ENCODE measurements at regions not wholly inside any gene's neighbourhood (a gene's known extent, or its start where the extent isn't known, plus 50 kb on each side); places are given as distances from the start of the nearest gene placed in this dataset.

DNA sequence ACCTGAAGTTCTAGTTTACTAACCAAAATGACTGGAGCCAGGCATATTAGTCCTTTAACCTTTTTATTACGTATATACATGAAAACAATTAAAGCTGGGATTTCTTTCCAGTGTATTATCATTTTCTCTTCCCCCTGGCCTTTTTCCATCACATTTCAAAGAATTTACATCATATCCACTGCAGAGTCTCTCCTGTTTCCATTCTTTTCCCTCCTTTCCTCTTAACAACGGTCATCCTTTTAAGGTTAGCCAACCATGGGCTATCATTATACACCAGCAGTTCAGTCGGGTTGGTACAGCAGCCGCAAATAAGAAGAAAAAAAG is 104.6 kb downstream of the TFAP2A start:
- no peak for TF ChIP-seq POLR2A (IDR thresholded peaks at IDR 0.05; ENCODE audit: borderline replicate concordance, extremely low read depth, insufficient read depth, insufficient read length)
- no peak for TF ChIP-seq POLR2AphosphoS5 (IDR thresholded peaks at IDR 0.05; ENCODE audit: low read depth, low read length)
- TF ChIP-seq, protein P1, sequence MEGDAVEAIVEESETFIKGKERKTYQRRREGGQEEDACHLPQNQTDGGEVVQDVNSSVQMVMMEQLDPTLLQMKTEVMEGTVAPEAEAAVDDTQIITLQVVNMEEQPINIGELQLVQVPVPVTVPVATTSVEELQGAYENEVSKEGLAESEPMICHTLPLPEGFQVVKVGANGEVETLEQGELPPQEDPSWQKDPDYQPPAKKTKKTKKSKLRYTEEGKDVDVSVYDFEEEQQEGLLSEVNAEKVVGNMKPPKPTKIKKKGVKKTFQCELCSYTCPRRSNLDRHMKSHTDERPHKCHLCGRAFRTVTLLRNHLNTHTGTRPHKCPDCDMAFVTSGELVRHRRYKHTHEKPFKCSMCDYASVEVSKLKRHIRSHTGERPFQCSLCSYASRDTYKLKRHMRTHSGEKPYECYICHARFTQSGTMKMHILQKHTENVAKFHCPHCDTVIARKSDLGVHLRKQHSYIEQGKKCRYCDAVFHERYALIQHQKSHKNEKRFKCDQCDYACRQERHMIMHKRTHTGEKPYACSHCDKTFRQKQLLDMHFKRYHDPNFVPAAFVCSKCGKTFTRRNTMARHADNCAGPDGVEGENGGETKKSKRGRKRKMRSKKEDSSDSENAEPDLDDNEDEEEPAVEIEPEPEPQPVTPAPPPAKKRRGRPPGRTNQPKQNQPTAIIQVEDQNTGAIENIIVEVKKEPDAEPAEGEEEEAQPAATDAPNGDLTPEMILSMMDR (IDR thresholded peaks at IDR 0.05 in 2 of 3, conservative IDR thresholded peaks at IDR 0.05 in 1 of 3; ENCODE audit: borderline replicate concordance in 1 of 3, insufficient read depth in 1 of 3, low read depth in 2 of 3, low read length in 2 of 3): no peak
- TF ChIP-seq, protein P2, sequence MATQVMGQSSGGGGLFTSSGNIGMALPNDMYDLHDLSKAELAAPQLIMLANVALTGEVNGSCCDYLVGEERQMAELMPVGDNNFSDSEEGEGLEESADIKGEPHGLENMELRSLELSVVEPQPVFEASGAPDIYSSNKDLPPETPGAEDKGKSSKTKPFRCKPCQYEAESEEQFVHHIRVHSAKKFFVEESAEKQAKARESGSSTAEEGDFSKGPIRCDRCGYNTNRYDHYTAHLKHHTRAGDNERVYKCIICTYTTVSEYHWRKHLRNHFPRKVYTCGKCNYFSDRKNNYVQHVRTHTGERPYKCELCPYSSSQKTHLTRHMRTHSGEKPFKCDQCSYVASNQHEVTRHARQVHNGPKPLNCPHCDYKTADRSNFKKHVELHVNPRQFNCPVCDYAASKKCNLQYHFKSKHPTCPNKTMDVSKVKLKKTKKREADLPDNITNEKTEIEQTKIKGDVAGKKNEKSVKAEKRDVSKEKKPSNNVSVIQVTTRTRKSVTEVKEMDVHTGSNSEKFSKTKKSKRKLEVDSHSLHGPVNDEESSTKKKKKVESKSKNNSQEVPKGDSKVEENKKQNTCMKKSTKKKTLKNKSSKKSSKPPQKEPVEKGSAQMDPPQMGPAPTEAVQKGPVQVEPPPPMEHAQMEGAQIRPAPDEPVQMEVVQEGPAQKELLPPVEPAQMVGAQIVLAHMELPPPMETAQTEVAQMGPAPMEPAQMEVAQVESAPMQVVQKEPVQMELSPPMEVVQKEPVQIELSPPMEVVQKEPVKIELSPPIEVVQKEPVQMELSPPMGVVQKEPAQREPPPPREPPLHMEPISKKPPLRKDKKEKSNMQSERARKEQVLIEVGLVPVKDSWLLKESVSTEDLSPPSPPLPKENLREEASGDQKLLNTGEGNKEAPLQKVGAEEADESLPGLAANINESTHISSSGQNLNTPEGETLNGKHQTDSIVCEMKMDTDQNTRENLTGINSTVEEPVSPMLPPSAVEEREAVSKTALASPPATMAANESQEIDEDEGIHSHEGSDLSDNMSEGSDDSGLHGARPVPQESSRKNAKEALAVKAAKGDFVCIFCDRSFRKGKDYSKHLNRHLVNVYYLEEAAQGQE (IDR thresholded peaks at IDR 0.05; ENCODE audit: low read depth): no peak
